Esophagus muscularis mucosa (tissue), 2 donors: ENCODE measurements at regions not wholly inside any gene's neighbourhood (a gene's known extent, or its start where the extent isn't known, plus 50 kb on each side); places are given as distances from the start of the nearest gene placed in this dataset.

Experiments
- POLR2A ChIP-seq: fragments of 450-650 bp; IDR thresholded peaks from one replicate; pipeline ENCODE4 v1.6.1; 2017; ENCODE audit warnings: antibody characterized with exemption, moderate library complexity, mild to moderate bottlenecking, low read depth
- POLR2AphosphoS5 ChIP-seq, 2 donors: sonication (generic); formaldehyde crosslinking; IDR thresholded peaks; one replicate each; pipeline ENCODE4 v1.6.1; 2017; ENCODE audit warnings: antibody characterized with exemption in 2 of 2

DNA sequence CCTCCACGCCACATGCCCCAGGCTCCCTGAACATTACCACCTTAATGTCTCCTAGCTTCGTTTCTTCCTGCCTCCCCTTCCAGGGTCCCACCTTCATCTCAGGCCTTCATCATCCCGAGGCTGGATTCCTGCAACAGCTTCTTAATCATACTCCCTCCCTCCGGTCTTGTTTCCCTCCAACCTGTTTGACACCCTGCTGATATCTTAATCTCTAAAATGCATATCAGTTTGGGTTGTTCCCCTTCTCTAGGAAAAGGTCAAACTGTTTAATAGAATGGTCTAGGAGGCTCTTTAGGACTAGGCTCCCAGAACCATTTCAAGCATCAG, 125.5 kb upstream of the ARHGAP5 start:
- TF ChIP-seq POLR2A (no peak), POLR2AphosphoS5 (IDR thresholded peaks at IDR 0.05) (no peak)
